Inferior parietal cortex (tissue), 1 donor: ENCODE measurements at regions not wholly inside any gene's neighbourhood (a gene's known extent, or its start where the extent isn't known, plus 50 kb on each side); places are given as distances from the start of the nearest gene placed in this dataset.
"Not testable (repeated sequence)": the region's sequence is repeated elsewhere in the genome, so short reads cannot be mapped to it uniquely, and the experiment has no call there.

ENCODE experiments used
- DNase-seq: peaks from one replicate; pipeline ENCODE4 v3.0.0-alpha.2; 2016; ENCODE audit errors: extremely low spot score

GRCh38 chr3:193801097-193801496, 208.1 kb downstream of the OPA1 start:
- DNase-seq, result no peak

- DNase-seq, result no peak
Observed at GRCh38 chr3:193803288-193803687, 210.3 kb downstream of the OPA1 start.

GRCh38 chr3:193805448-193805847, 212.4 kb downstream of the OPA1 start:
- no peak for DNase-seq

- DNase-seq, result no peak
Observed at GRCh38 chr3:193808317-193808716, 215.3 kb downstream of the OPA1 start.

GRCh38 chr3:193809106-193809505, 216.1 kb downstream of the OPA1 start:
- no peak for DNase-seq

GRCh38 chr3:193812078-193812725, 219.2 kb downstream of the OPA1 start:
- DNase-seq, result no peak

- no peak for DNase-seq
Observed at GRCh38 chr3:193812791-193813500, 219.9 kb downstream of the OPA1 start.

GRCh38 chr3:193813501-193813830, 220.5 kb downstream of the OPA1 start:
- no peak for DNase-seq

- DNase-seq, result no peak
Observed at GRCh38 chr3:193814166-193814892, 221.3 kb downstream of the OPA1 start.

- DNase-seq, result no peak
Observed at GRCh38 chr3:193815246-193816027, 222.4 kb downstream of the OPA1 start.

GRCh38 chr3:193816028-193816395, 223.0 kb downstream of the OPA1 start:
- no peak for DNase-seq

GRCh38 chr3:193816656-193817311, 223.8 kb downstream of the OPA1 start:
- DNase-seq, result no peak

- DNase-seq, result no peak
Observed at GRCh38 chr3:193819117-193820010, 226.4 kb downstream of the OPA1 start.

GRCh38 chr3:193821151-193821668, 228.2 kb downstream of the OPA1 start:
- no peak for DNase-seq

- no peak for DNase-seq
Observed at GRCh38 chr3:193822492-193823212, 229.6 kb downstream of the OPA1 start.

- DNase-seq, result not testable (repeated sequence)
Observed at GRCh38 chr3:193823213-193823605, 230.2 kb downstream of the OPA1 start.

- no peak for DNase-seq
Observed at GRCh38 chr3:193824365-193824764, 231.4 kb downstream of the OPA1 start.

- DNase-seq, result no peak
Observed at GRCh38 chr3:193825617-193826016, 232.6 kb downstream of the OPA1 start.

- DNase-seq, result no peak
Observed at GRCh38 chr3:193826159-193826795, 233.3 kb downstream of the OPA1 start.
